ENCODE measurements at regions not wholly inside any gene's neighbourhood (a gene's known extent, or its start where the extent isn't known, plus 50 kb on each side); places are given as distances from the start of the nearest gene placed in this dataset.

- H3K4me3 ChIP-seq = no peak overlapping the region
- no peak for DNase-seq (ENCODE audit: low spot score in 2 of 2)
- no peak overlapping the region for H3K27ac ChIP-seq
- peaks cover 0 to 9% of the 10 kb centered on the region in 2 donors for H3K9me3 ChIP-seq
- intact Hi-C loops (cut with DNase I) = no loop called here
- H3K36me3 ChIP-seq = no peaks in the 10 kb centered on the region
- no peak for TF ChIP-seq CTCF (IDR thresholded peaks at IDR 0.05)
- H3K4me1 ChIP-seq = no peaks in the 10 kb centered on the region
- H3K27me3 ChIP-seq = no peaks in the 10 kb centered on the region
These were observed 76.6 kb upstream of the RBM24 start for GRCh38 chr6:17204533-17204932.

GRCh38 chr6:17206566-17207072 lies 74.5 kb upstream of the RBM24 start:
- Histone ChIP-seq H3K36me3 (no peaks in the 10 kb centered on the region), H3K27ac (no peak overlapping the region), H3K4me1 (no peaks in the 10 kb centered on the region), H3K9me3 (peaks cover 0 to 9% of the 10 kb centered on the region in 2 donors), H3K4me3 (no peak overlapping the region), H3K27me3 (no peaks in the 10 kb centered on the region)
- intact Hi-C loops (cut with DNase I) = no loop called here
- TF ChIP-seq CTCF (IDR thresholded peaks at IDR 0.05) = no peak
- DNase-seq (ENCODE audit: low spot score in 2 of 2) = no peak

- peaks cover 0 to 9% of the 10 kb centered on the region in 2 donors for H3K9me3 ChIP-seq
- no peaks in the 10 kb centered on the region for H3K27me3 ChIP-seq
- H3K36me3 ChIP-seq = no peaks in the 10 kb centered on the region
- H3K4me3 ChIP-seq = no peak overlapping the region
- no peaks in the 10 kb centered on the region for H3K4me1 ChIP-seq
- DNase-seq (ENCODE audit: low spot score in 2 of 2) = no peak
- no peak overlapping the region for H3K27ac ChIP-seq
- TF ChIP-seq CTCF (IDR thresholded peaks at IDR 0.05) = no peak
- intact Hi-C loops (cut with DNase I) = no loop called here
These were observed 73.9 kb upstream of the RBM24 start for GRCh38 chr6:17207281-17207680.

GRCh38 chr6:17210683-17211082 lies 70.5 kb upstream of the RBM24 start:
- no peaks in the 10 kb centered on the region for H3K36me3 ChIP-seq
- no peak overlapping the region for H3K27ac ChIP-seq
- no peak for DNase-seq (ENCODE audit: low spot score in 2 of 2)
- H3K9me3 ChIP-seq = peaks cover 0 to 9% of the 10 kb centered on the region in 2 donors
- no peaks in the 10 kb centered on the region for H3K27me3 ChIP-seq
- no peak for TF ChIP-seq CTCF (IDR thresholded peaks at IDR 0.05)
- no peak overlapping the region for H3K4me3 ChIP-seq
- intact Hi-C loops (cut with DNase I) = loop anchor here (5.0 kb wide), 1 partner anchor 72 kb away; the partner anchor contains the start of gene RBM24
- H3K4me1 ChIP-seq = peaks cover 0 to 3% of the 10 kb centered on the region in 2 donors

- no peak for DNase-seq (ENCODE audit: low spot score in 2 of 2)
- intact Hi-C loops (cut with DNase I) = loop anchor here (5.0 kb wide), 1 partner anchor 71 kb away; the partner anchor contains the start of gene RBM24
- no peak overlapping the region for H3K27ac ChIP-seq
- H3K27me3 ChIP-seq = no peaks in the 10 kb centered on the region
- no peaks in the 10 kb centered on the region for H3K36me3 ChIP-seq
- no peak for TF ChIP-seq CTCF (IDR thresholded peaks at IDR 0.05)
- peaks cover 0 to 9% of the 10 kb centered on the region in 2 donors for H3K9me3 ChIP-seq
- H3K4me1 ChIP-seq = peaks cover 0 to 3% of the 10 kb centered on the region in 2 donors
- H3K4me3 ChIP-seq = no peak overlapping the region
These were observed 70.1 kb upstream of the RBM24 start for GRCh38 chr6:17211101-17211500.
